Spinal cord (tissue), 9 donors: ENCODE measurements at regions not wholly inside any gene's neighbourhood (a gene's known extent, or its start where the extent isn't known, plus 50 kb on each side); places are given as distances from the start of the nearest gene placed in this dataset.

ENCODE experiments used
- DNase-seq, 6 donors: peaks; one replicate each; pipeline versions ENCODE4 v3.0.0 to v3.0.0-alpha.2; 2013 to 2015; ENCODE audit warnings: low spot score in 6 of 6, low read depth in 4 of 6
- H3K27ac ChIP-seq: one replicate; pipeline ENCODE4 v1.5.1; 2013; ENCODE audit warnings: low read depth, low read length, control low read depth
- H3K27me3 ChIP-seq: one replicate; pipeline ENCODE4 v1.6.1; 2013; ENCODE audit warnings: low read length; ENCODE audit not compliant: control insufficient read depth, insufficient read depth
- H3K36me3 ChIP-seq: one replicate; pipeline ENCODE4 v1.6.1; 2013; ENCODE audit warnings: low read length; ENCODE audit not compliant: control insufficient read depth, insufficient read depth
- H3K4me1 ChIP-seq: one replicate; pipeline ENCODE4 v1.6.1; 2013; ENCODE audit warnings: low read length; ENCODE audit not compliant: control insufficient read depth, insufficient read depth
- H3K4me3 ChIP-seq: one replicate; pipeline ENCODE4 v1.5.1; 2013; ENCODE audit warnings: low read depth, low read length, control low read depth
- H3K9me3 ChIP-seq: one replicate; pipeline ENCODE4 v1.6.1; 2013; ENCODE audit warnings: low read length; ENCODE audit not compliant: control insufficient read depth, insufficient read depth
- WGBS: methylation state at CpG from one replicate; pipeline ENCODE4 v1.1.5; 2013; ENCODE audit warnings: missing lambda C conversion rate; ENCODE audit not compliant: insufficient coverage; 5-methylcytosine and 5-hydroxymethylcytosine counted together
- donor health status: healthy.

DNA sequence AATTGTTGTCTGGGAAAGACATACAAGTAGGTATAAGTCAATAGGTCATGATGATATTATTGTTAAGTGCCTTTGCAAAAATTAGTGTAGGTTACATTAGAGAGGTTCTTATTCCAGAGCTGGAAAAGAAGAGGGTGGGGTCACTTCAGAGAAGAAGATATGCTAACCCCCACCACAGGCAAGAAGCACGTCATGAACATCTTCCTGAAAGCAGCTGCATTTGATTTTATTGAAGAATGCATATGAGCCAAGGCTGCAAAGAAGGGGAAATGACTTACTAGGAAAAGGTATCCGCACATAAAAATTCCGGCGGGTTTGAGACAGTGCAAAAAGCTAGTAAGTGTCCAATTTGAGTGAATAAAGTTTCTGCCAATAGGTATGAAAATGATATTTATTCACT, 195.3 kb upstream of the CDH2 start:
- H3K9me3 ChIP-seq, result no peaks in the 10 kb centered on the region
- H3K4me3 ChIP-seq, result no peak overlapping the region
- H3K36me3 ChIP-seq, result no peaks in the 10 kb centered on the region
- no peak overlapping the region for H3K27ac ChIP-seq
- no peaks in the 10 kb centered on the region for H3K27me3 ChIP-seq
- DNase-seq, result no peak
- WGBS, result 100% methylated on average over 3 of the region's 4 CpGs
- no peaks in the 10 kb centered on the region for H3K4me1 ChIP-seq

DNA sequence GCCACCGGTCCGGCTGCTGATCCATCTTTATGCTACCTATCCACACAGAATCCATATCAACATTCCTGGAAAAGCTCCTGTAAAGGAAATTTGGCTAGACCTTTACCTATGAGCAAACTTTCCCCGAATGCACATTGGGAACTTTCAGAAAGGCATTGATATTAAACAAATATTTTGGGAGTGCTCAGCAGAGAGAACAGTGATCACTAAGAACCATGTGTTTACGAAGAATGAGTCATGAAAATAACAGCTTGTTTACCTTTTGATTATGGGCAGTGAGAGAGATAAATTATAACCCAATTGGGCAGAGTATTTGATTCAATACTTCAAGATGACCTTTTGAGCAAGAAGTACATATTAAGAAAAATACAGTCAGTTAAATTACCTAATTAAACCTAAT, 189.7 kb upstream of the CDH2 start:
- Histone ChIP-seq H3K9me3 (no peaks in the 10 kb centered on the region), H3K4me3 (no peak overlapping the region), H3K27ac (no peak overlapping the region), H3K36me3 (no peaks in the 10 kb centered on the region), H3K27me3 (no peaks in the 10 kb centered on the region), H3K4me1 (no peaks in the 10 kb centered on the region)
- no peak for DNase-seq
- 100% methylated on average over 2 of the region's 4 CpGs for WGBS

DNA sequence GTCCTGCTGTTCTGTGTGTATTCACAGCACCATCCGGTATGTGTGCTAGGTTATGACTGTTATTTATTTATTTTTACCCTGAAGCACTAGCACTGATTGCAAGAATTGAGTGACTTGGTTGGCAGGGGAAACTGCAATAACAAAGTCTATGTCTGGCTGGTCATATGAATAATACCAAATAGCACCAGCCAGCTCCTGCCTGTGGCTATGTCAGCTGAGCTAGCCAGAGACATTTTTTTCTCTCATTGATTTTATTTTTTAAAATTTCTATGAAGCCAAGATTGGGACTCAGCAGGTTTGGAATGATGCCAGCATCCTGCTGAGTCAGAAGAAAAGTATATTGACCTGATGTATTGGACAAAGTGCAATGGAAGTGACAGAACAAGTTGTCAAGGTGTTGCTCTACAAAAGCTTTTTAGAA, 188.5 kb upstream of the CDH2 start:
- H3K9me3 ChIP-seq, result no peaks in the 10 kb centered on the region
- WGBS, result no CpG with 5 or more reads among the region's 1 CpG
- DNase-seq, result peak in 1 of 6 donors; percentile 70

DNA sequence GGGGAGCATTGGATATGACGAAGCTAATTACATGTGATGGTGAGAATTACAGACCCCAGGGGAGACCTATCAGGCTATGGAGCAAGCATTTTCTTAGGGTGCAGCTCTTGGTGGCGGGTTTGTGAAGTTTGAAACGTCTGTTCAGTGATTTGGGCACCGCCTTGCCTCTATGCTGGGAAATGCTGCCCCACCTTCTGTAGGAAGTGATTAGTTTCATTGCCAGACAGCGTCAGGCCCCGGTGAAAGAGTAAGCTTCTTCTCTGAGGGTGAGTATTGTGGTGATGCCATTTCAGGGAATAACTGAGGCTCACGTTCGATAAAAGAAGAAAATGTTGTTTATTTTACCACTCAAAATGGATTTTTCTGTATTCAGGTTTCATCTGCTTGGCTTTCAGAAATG, 186.2 kb upstream of the CDH2 start:
- H3K4me3 ChIP-seq, result no peak overlapping the region
- no peaks in the 10 kb centered on the region for H3K9me3 ChIP-seq
- 95% methylated on average over 5 of the region's 8 CpGs for WGBS
- no peaks in the 10 kb centered on the region for H3K36me3 ChIP-seq
- no peak overlapping the region for H3K27ac ChIP-seq
- H3K27me3 ChIP-seq, result no peaks in the 10 kb centered on the region
- DNase-seq, result no peak
- no peaks in the 10 kb centered on the region for H3K4me1 ChIP-seq

More for the DNA sequence above, 188.5 kb upstream of the CDH2 start:
- Histone ChIP-seq H3K4me3 (no peak overlapping the region), H3K4me1 (no peaks in the 10 kb centered on the region), H3K36me3 (no peaks in the 10 kb centered on the region), H3K27me3 (no peaks in the 10 kb centered on the region), H3K27ac (no peak overlapping the region)

- Histone ChIP-seq H3K27me3 (no peaks in the 10 kb centered on the region), H3K27ac (no peak overlapping the region), H3K4me1 (no peaks in the 10 kb centered on the region), H3K9me3 (no peaks in the 10 kb centered on the region), H3K36me3 (no peaks in the 10 kb centered on the region), H3K4me3 (no peak overlapping the region)
- 80% methylated on average over 3 of the region's 4 CpGs for WGBS
- DNase-seq, result peak in 2 of 6 donors; percentile 30 to 49
Observed at GRCh38 chr18:28359176-28359575, 182.2 kb upstream of the CDH2 start.

DNA sequence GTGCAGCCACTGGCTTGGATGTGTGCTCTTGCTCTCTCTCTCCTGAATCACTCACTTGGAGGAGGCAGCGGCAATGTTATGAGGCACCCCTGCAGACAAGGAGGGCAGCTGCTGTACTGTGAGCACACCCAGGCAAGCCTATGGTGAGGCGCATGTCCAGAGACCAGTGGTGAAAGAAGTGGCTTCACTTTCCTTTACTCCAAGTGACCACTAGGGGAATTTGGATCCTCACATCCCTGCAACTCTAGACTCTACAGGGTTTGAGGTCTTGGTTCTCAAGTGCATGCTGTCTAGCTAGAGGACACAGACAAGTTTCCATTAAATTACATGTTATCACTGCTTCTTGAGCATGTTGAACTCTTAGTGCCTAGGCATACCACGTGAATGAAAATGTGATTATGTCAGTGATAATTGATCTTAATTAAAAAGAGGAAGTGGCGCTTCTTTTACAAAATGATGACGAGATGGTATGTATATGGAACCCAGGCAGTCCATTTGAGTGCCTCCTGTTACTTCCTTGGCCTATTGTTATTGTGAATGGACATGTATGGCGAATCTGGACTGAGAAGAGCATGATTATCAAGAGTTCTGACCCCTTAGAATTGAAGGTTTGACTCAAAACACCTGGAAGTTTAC, 181.0 kb upstream of the CDH2 start:
- no peak for DNase-seq
- no peaks in the 10 kb centered on the region for H3K9me3 ChIP-seq
- H3K4me3 ChIP-seq, result no peak overlapping the region
- H3K36me3 ChIP-seq, result no peaks in the 10 kb centered on the region
- WGBS, result 84% methylated on average over 5 of the region's 6 CpGs
- H3K27me3 ChIP-seq, result no peaks in the 10 kb centered on the region
- H3K27ac ChIP-seq, result no peak overlapping the region
- no peaks in the 10 kb centered on the region for H3K4me1 ChIP-seq

- no peak for DNase-seq
- H3K4me3 ChIP-seq, result no peak overlapping the region
- H3K4me1 ChIP-seq, result no peaks in the 10 kb centered on the region
- H3K9me3 ChIP-seq, result no peaks in the 10 kb centered on the region
- H3K27me3 ChIP-seq, result no peaks in the 10 kb centered on the region
- H3K36me3 ChIP-seq, result no peaks in the 10 kb centered on the region
- WGBS, result 69% methylated on average over 2 of the region's 7 CpGs
- no peak overlapping the region for H3K27ac ChIP-seq
Observed at GRCh38 chr18:28350821-28351220, 173.9 kb upstream of the CDH2 start.

- Histone ChIP-seq H3K36me3 (no peaks in the 10 kb centered on the region), H3K4me1 (no peaks in the 10 kb centered on the region), H3K4me3 (no peak overlapping the region), H3K9me3 (no peaks in the 10 kb centered on the region), H3K27me3 (no peaks in the 10 kb centered on the region), H3K27ac (no peak overlapping the region)
- no peak for DNase-seq
- WGBS, result no CpG with 5 or more reads among the region's 1 CpG
Observed at GRCh38 chr18:28342231-28342630, 165.3 kb upstream of the CDH2 start.

- no CpG with 5 or more reads among the region's 1 CpG for WGBS
Observed at GRCh38 chr18:28338316-28338715, 161.4 kb upstream of the CDH2 start.

DNA sequence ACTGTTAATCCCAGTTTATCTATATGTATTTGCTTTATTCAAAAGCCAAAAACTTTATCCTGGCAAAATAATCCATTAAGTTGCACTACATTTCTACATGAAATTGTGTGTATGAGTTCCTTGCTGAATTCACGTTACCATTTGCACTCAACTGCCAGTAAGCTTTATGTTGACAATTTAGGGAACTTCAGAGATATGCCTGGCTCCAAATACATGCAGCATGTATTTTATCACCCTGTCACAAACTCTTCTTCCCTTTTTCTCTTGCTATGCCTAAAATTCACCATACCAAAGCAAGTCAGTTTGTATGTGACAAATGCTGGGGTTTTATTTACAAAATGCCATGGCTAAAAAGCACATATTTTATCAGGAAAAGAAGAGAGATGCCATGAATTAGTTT, 157.6 kb upstream of the CDH2 start:
- no peak overlapping the region for H3K4me3 ChIP-seq
- WGBS, result no CpG with 5 or more reads among the region's 1 CpG
- DNase-seq, result peak in 1 of 6 donors; percentile 3
- H3K27me3 ChIP-seq, result no peaks in the 10 kb centered on the region
- H3K27ac ChIP-seq, result no peak overlapping the region
- H3K36me3 ChIP-seq, result no peaks in the 10 kb centered on the region
- H3K9me3 ChIP-seq, result no peaks in the 10 kb centered on the region
- H3K4me1 ChIP-seq, result no peaks in the 10 kb centered on the region

More at GRCh38 chr18:28338316-28338715, 161.4 kb upstream of the CDH2 start:
- Histone ChIP-seq H3K36me3 (no peaks in the 10 kb centered on the region), H3K27ac (no peak overlapping the region), H3K4me3 (no peak overlapping the region), H3K9me3 (no peaks in the 10 kb centered on the region), H3K27me3 (no peaks in the 10 kb centered on the region), H3K4me1 (no peaks in the 10 kb centered on the region)
- DNase-seq, result no peak
